ENCODE measurements at regions not wholly inside any gene's neighbourhood (a gene's known extent, or its start where the extent isn't known, plus 50 kb on each side); places are given as distances from the start of the nearest gene placed in this dataset.

GRCh38 chr9:18215626-18216025 lies 258.3 kb upstream of the ADAMTSL1 start:
- H3K4me1 Mint-ChIP-seq: no peaks in the 10 kb centered on the region
- ChIA-PET CTCF (no interaction called here), POLR2A (no interaction called here)
- TF ChIP-seq CTCF (IDR thresholded peaks at IDR 0.05): no peak
- no peaks in the 10 kb centered on the region for H3K36me3 Mint-ChIP-seq (ENCODE audit: low read depth)
- ATAC-seq (ENCODE audit: low read depth) (no peak), DNase-seq (no peak)
- H3K27me3 Mint-ChIP-seq: no peaks in the 10 kb centered on the region
- no peak overlapping the region for H3K27ac Mint-ChIP-seq
- intact Hi-C loops (cut with micrococcal nuclease): no loop called here
- H3K4me3 Mint-ChIP-seq: no peak overlapping the region
- no peaks in the 10 kb centered on the region for H3K9me3 Mint-ChIP-seq

DNA sequence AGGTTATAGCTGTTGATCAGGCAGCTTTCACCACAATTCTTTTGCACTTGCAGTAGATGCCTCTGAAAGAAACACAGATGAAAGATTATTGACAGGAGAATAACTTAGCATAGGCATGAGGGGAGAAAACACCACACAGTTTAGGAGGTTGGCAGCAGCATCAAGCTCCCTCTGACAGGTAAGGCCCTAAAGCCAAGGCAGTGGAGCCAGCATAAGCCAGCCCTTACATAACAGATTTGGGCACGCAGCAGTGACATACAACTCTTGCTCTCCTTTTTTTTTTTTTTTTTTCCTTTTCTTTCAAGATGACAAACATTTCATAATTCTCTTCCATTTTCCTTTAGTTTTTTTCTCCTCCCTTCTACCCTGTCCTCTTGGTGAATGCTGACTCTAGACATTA lies 257.6 kb upstream of the ADAMTSL1 start:
- no peak for DNase-seq
- Mint-ChIP-seq H3K27ac (no peak overlapping the region), H3K4me1 (no peaks in the 10 kb centered on the region), H3K27me3 (no peaks in the 10 kb centered on the region), H3K4me3 (no peak overlapping the region), H3K9me3 (no peaks in the 10 kb centered on the region), H3K36me3 (ENCODE audit: low read depth) (no peaks in the 10 kb centered on the region)
- POLR2A ChIA-PET: no interaction called here
- TF ChIP-seq CTCF (IDR thresholded peaks at IDR 0.05): no peak
- intact Hi-C loops (cut with micrococcal nuclease): no loop called here
- CTCF ChIA-PET: no interaction called here
- no peak for ATAC-seq (ENCODE audit: low read depth)

DNA sequence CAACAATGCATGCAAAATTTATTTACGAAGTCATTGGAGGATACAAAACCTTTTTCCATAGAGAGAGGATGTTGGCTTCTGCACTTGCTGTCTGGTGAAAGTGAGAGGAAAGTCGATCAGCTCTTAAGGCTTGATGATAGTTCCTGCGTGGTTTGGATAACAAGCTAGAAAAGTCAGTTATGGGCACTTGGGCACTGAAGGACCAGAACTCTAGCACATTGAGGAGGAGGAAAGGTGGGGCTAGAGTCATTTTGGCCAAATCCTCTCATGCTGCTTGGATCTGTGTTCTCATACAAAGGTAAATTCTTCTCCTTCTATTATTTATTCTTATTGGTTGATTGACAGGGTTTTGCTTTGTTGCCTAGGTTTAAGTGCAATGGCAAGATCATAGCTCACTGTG lies 245.9 kb upstream of the ADAMTSL1 start:
- Mint-ChIP-seq H3K9me3 (no peaks in the 10 kb centered on the region), H3K27me3 (no peaks in the 10 kb centered on the region), H3K27ac (no peak overlapping the region), H3K4me1 (no peaks in the 10 kb centered on the region), H3K4me3 (no peak overlapping the region), H3K36me3 (ENCODE audit: low read depth) (no peaks in the 10 kb centered on the region)
- ChIA-PET POLR2A (no interaction called here), CTCF (no interaction called here)
- DNase-seq (no peak), ATAC-seq (ENCODE audit: low read depth) (no peak)
- no peak for TF ChIP-seq CTCF (IDR thresholded peaks at IDR 0.05)
- intact Hi-C loops (cut with micrococcal nuclease): no loop called here

- ChIA-PET CTCF (no interaction called here), POLR2A (no interaction called here)
- Mint-ChIP-seq H3K27me3 (no peaks in the 10 kb centered on the region), H3K27ac (no peak overlapping the region), H3K4me1 (no peaks in the 10 kb centered on the region), H3K9me3 (no peaks in the 10 kb centered on the region), H3K36me3 (ENCODE audit: low read depth) (no peaks in the 10 kb centered on the region), H3K4me3 (no peak overlapping the region)
- TF ChIP-seq CTCF (IDR thresholded peaks at IDR 0.05): no peak
- intact Hi-C loops (cut with micrococcal nuclease): no loop called here
- no peak for ATAC-seq (ENCODE audit: low read depth)
- DNase-seq: no peak
Measured at GRCh38 chr9:18229992-18230676, 243.8 kb upstream of the ADAMTSL1 start.

DNA sequence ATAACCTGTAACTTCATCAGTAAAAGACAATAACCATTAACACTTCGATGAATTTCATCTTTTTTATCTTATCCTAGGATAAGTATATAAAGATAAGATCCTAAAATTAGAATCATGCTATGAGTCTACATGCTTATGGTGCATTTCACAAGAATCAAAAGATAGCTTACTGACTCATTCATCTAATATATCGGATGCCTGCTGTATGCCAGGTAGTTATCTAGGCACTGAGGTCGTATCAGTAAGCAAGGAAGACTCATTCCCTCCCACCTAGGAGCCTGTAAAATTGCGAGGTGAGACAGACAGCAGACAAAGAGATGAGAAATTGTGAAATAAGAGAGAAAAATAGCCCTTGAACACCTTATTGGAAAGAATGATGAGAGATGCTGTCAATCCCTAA lies 240.6 kb upstream of the ADAMTSL1 start:
- H3K4me3 Mint-ChIP-seq: no peak overlapping the region
- DNase-seq (no peak), ATAC-seq (ENCODE audit: low read depth) (no peak)
- no peaks in the 10 kb centered on the region for H3K4me1 Mint-ChIP-seq
- no peaks in the 10 kb centered on the region for H3K27me3 Mint-ChIP-seq
- H3K36me3 Mint-ChIP-seq (ENCODE audit: low read depth): no peaks in the 10 kb centered on the region
- POLR2A ChIA-PET: no interaction called here
- intact Hi-C loops (cut with micrococcal nuclease): no loop called here
- CTCF ChIA-PET: no interaction called here
- no peaks in the 10 kb centered on the region for H3K9me3 Mint-ChIP-seq
- no peak for TF ChIP-seq CTCF (IDR thresholded peaks at IDR 0.05)
- H3K27ac Mint-ChIP-seq: no peak overlapping the region

Measured in activated B cell treated with CpG ODN at 0.5 μM for 24 hours (primary cell).